ENCODE measurements at regions not wholly inside any gene's neighbourhood (a gene's known extent, or its start where the extent isn't known, plus 50 kb on each side); places are given as distances from the start of the nearest gene placed in this dataset.
A peak's percentile ranks its signal among the peaks of the same experiment; 100 is the strongest.

- TF ChIP-seq EZH2 (IDR thresholded peaks at IDR 0.05) (no peak), FOXP2 (optimal IDR thresholded peaks at IDR 0.05; ENCODE audit: control extremely low read depth, extremely low read length, insufficient read depth) (no peak), POLR2AphosphoS5 (IDR thresholded peaks at IDR 0.05; ENCODE audit: borderline replicate concordance, low read depth, low read length) (no peak)
- H3K36me3 ChIP-seq (ENCODE audit: insufficient read depth, low read length): no peaks in the 10 kb centered on the region; the same call in 1 of the 2 replicates
- no peak for DNase-seq (ENCODE audit: low read depth, low spot score)
- H3K9me3 ChIP-seq (ENCODE audit: low read depth, low read length): peaks cover under 1% of the 10 kb centered on the region; the same call in 1 of the 2 replicates
- no peak overlapping the region for H3K9ac ChIP-seq (ENCODE audit: insufficient read length)
- peak overlapping the region; percentile 91 for H3K27ac ChIP-seq
- peak overlapping the region; percentile 54 for H3K4me3 ChIP-seq
Measured at GRCh38 chr12:93173178-93173957, 204.4 kb upstream of the NUDT4 start.

- TF ChIP-seq POLR2AphosphoS5 (IDR thresholded peaks at IDR 0.05; ENCODE audit: borderline replicate concordance, low read depth, low read length): no peak; the same call in 1 of the 2 replicates
- TF ChIP-seq EZH2 (IDR thresholded peaks at IDR 0.05): no peak
- TF ChIP-seq FOXP2 (optimal IDR thresholded peaks at IDR 0.05; ENCODE audit: control extremely low read depth, extremely low read length, insufficient read depth): no peak
- Histone ChIP-seq H3K9ac (ENCODE audit: insufficient read length) (no peak overlapping the region), H3K36me3 (ENCODE audit: insufficient read depth, low read length) (no peaks in the 10 kb centered on the region; the same call in 1 of the 2 replicates), H3K27ac (peak overlapping the region; percentile 91), H3K9me3 (ENCODE audit: low read depth, low read length) (peaks cover 4% of the 10 kb centered on the region; the same call in 1 of the 2 replicates), H3K4me3 (peak overlapping the region; percentile 54)
- DNase-seq (ENCODE audit: low read depth, low spot score): no peak
Measured at GRCh38 chr12:93174048-93174447, 203.7 kb upstream of the NUDT4 start.

- DNase-seq (ENCODE audit: low read depth, low spot score): no peak
- TF ChIP-seq FOXP2 (optimal IDR thresholded peaks at IDR 0.05; ENCODE audit: control extremely low read depth, extremely low read length, insufficient read depth): no peak
- no peak for TF ChIP-seq EZH2 (IDR thresholded peaks at IDR 0.05)
- H3K27ac ChIP-seq: peak overlapping the region; percentile 91
Measured at GRCh38 chr12:93174473-93174872, 203.3 kb upstream of the NUDT4 start.

GRCh38 chr12:93176165-93176564 lies 201.6 kb upstream of the NUDT4 start:
- H3K4me3 ChIP-seq: peak overlapping the region; percentile 42
- H3K9ac ChIP-seq (ENCODE audit: insufficient read length): no peak overlapping the region
- H3K27ac ChIP-seq: peak overlapping the region; percentile 96
- DNase-seq (ENCODE audit: low read depth, low spot score): no peak
- peaks cover 4% of the 10 kb centered on the region; the same call in 1 of the 2 replicates for H3K9me3 ChIP-seq (ENCODE audit: low read depth, low read length)
- no peaks in the 10 kb centered on the region; the same call in 1 of the 2 replicates for H3K36me3 ChIP-seq (ENCODE audit: insufficient read depth, low read length)
- TF ChIP-seq FOXP2 (optimal IDR thresholded peaks at IDR 0.05; ENCODE audit: control extremely low read depth, extremely low read length, insufficient read depth): no peak
- no peak for TF ChIP-seq POLR2AphosphoS5 (IDR thresholded peaks at IDR 0.05; ENCODE audit: borderline replicate concordance, low read depth, low read length)
- no peak for TF ChIP-seq EZH2 (IDR thresholded peaks at IDR 0.05)

More at GRCh38 chr12:93174473-93174872, 203.3 kb upstream of the NUDT4 start:
- Histone ChIP-seq H3K9ac (ENCODE audit: insufficient read length) (no peak overlapping the region), H3K4me3 (peak overlapping the region; percentile 54), H3K9me3 (ENCODE audit: low read depth, low read length) (peaks cover 4% of the 10 kb centered on the region; the same call in 1 of the 2 replicates), H3K36me3 (ENCODE audit: insufficient read depth, low read length) (no peaks in the 10 kb centered on the region; the same call in 1 of the 2 replicates)

- Histone ChIP-seq H3K27ac (peak overlapping the region; percentile 96), H3K9ac (ENCODE audit: insufficient read length) (no peak overlapping the region), H3K9me3 (ENCODE audit: low read depth, low read length) (peaks cover 4% of the 10 kb centered on the region; the same call in 1 of the 2 replicates), H3K4me3 (peak overlapping the region; percentile 42; the same call in 1 of the 2 replicates), H3K36me3 (ENCODE audit: insufficient read depth, low read length) (no peaks in the 10 kb centered on the region; the same call in 1 of the 2 replicates)
- DNase-seq (ENCODE audit: low read depth, low spot score): no peak
- TF ChIP-seq POLR2AphosphoS5 (IDR thresholded peaks at IDR 0.05; ENCODE audit: borderline replicate concordance, low read depth, low read length) (no peak), FOXP2 (optimal IDR thresholded peaks at IDR 0.05; ENCODE audit: control extremely low read depth, extremely low read length, insufficient read depth) (no peak), EZH2 (IDR thresholded peaks at IDR 0.05) (no peak)
Measured at GRCh38 chr12:93176610-93177126, 201.1 kb upstream of the NUDT4 start.

- Histone ChIP-seq H3K4me3 (no peak overlapping the region), H3K36me3 (ENCODE audit: insufficient read depth, low read length) (no peaks in the 10 kb centered on the region; the same call in 1 of the 2 replicates), H3K9me3 (ENCODE audit: low read depth, low read length) (peaks cover 4% of the 10 kb centered on the region; the same call in 1 of the 2 replicates), H3K27ac (peak overlapping the region; percentile 96), H3K9ac (ENCODE audit: insufficient read length) (no peak overlapping the region)
- TF ChIP-seq EZH2 (IDR thresholded peaks at IDR 0.05): no peak
- no peak for TF ChIP-seq FOXP2 (optimal IDR thresholded peaks at IDR 0.05; ENCODE audit: control extremely low read depth, extremely low read length, insufficient read depth)
- TF ChIP-seq POLR2AphosphoS5 (IDR thresholded peaks at IDR 0.05; ENCODE audit: borderline replicate concordance, low read depth, low read length): no peak
- DNase-seq (ENCODE audit: low read depth, low spot score): no peak
Measured at GRCh38 chr12:93177208-93178153, 200.2 kb upstream of the NUDT4 start.

GRCh38 chr12:93178154-93178878 lies 199.4 kb upstream of the NUDT4 start:
- H3K9ac ChIP-seq (ENCODE audit: insufficient read length): no peak overlapping the region
- H3K4me3 ChIP-seq: no peak overlapping the region
- H3K27ac ChIP-seq: 0 out of 2 replicates have a peak overlapping the region, but pooled peaks have one; percentile 96
- H3K9me3 ChIP-seq (ENCODE audit: low read depth, low read length): peaks cover 4% of the 10 kb centered on the region; the same call in 1 of the 2 replicates
- DNase-seq (ENCODE audit: low read depth, low spot score): no peak
- TF ChIP-seq FOXP2 (optimal IDR thresholded peaks at IDR 0.05; ENCODE audit: control extremely low read depth, extremely low read length, insufficient read depth): no peak
- TF ChIP-seq EZH2 (IDR thresholded peaks at IDR 0.05): no peak
- no peak for TF ChIP-seq POLR2AphosphoS5 (IDR thresholded peaks at IDR 0.05; ENCODE audit: borderline replicate concordance, low read depth, low read length)
- H3K36me3 ChIP-seq (ENCODE audit: insufficient read depth, low read length): no peaks in the 10 kb centered on the region; the same call in 1 of the 2 replicates
